ENCODE measurements at regions not wholly inside any gene's neighbourhood (a gene's known extent, or its start where the extent isn't known, plus 50 kb on each side); places are given as distances from the start of the nearest gene placed in this dataset.
A peak's percentile ranks its signal among the peaks of the same experiment; 100 is the strongest.

GRCh38 chr6:1542764-1543163 lies 67.0 kb upstream of the FOXC1 start:
- H3K4me3 Mint-ChIP-seq, result no peak overlapping the region
- H3K4me1 Mint-ChIP-seq, result no peaks in the 10 kb centered on the region
- H3K9me3 Mint-ChIP-seq, result peaks cover 11% of the 10 kb centered on the region
- no peaks in the 10 kb centered on the region for H3K27me3 Mint-ChIP-seq
- H3K27ac Mint-ChIP-seq, result no peak overlapping the region
- peaks cover 4% of the 10 kb centered on the region for H3K36me3 Mint-ChIP-seq

GRCh38 chr6:1544000-1544399 lies 65.7 kb upstream of the FOXC1 start:
- Mint-ChIP-seq H3K4me3 (no peak overlapping the region), H3K27ac (no peak overlapping the region), H3K4me1 (no peaks in the 10 kb centered on the region), H3K9me3 (peaks cover 11% of the 10 kb centered on the region), H3K27me3 (no peaks in the 10 kb centered on the region), H3K36me3 (peaks cover 4% of the 10 kb centered on the region)

- H3K9me3 Mint-ChIP-seq, result peaks cover 11% of the 10 kb centered on the region
- no peak overlapping the region for H3K27ac Mint-ChIP-seq
- H3K27me3 Mint-ChIP-seq, result no peaks in the 10 kb centered on the region
- H3K4me3 Mint-ChIP-seq, result no peak overlapping the region
- no peaks in the 10 kb centered on the region for H3K4me1 Mint-ChIP-seq
- H3K36me3 Mint-ChIP-seq, result peaks cover 4% of the 10 kb centered on the region
Measured at GRCh38 chr6:1544603-1545002, 65.1 kb upstream of the FOXC1 start.

GRCh38 chr6:1545654-1546053 lies 64.1 kb upstream of the FOXC1 start:
- H3K4me3 Mint-ChIP-seq, result no peak overlapping the region
- H3K27ac Mint-ChIP-seq, result no peak overlapping the region
- H3K36me3 Mint-ChIP-seq, result peaks cover 5% of the 10 kb centered on the region
- H3K4me1 Mint-ChIP-seq, result no peaks in the 10 kb centered on the region
- H3K27me3 Mint-ChIP-seq, result no peaks in the 10 kb centered on the region
- peaks cover 11% of the 10 kb centered on the region for H3K9me3 Mint-ChIP-seq

- H3K9me3 Mint-ChIP-seq, result peaks cover 11% of the 10 kb centered on the region
- peaks cover 6% of the 10 kb centered on the region for H3K36me3 Mint-ChIP-seq
- no peaks in the 10 kb centered on the region for H3K27me3 Mint-ChIP-seq
- no peaks in the 10 kb centered on the region for H3K4me1 Mint-ChIP-seq
- no peak overlapping the region for H3K27ac Mint-ChIP-seq
- no peak overlapping the region for H3K4me3 Mint-ChIP-seq
Measured at GRCh38 chr6:1547785-1548184, 61.9 kb upstream of the FOXC1 start.

- Mint-ChIP-seq H3K9me3 (no peaks in the 10 kb centered on the region), H3K27ac (no peak overlapping the region), H3K27me3 (peaks cover 5% of the 10 kb centered on the region), H3K4me3 (no peak overlapping the region), H3K36me3 (peaks cover 5% of the 10 kb centered on the region), H3K4me1 (peaks cover 15% of the 10 kb centered on the region)
Measured at GRCh38 chr6:1551249-1551648, 58.5 kb upstream of the FOXC1 start.

GRCh38 chr6:1552296-1552761 lies 57.4 kb upstream of the FOXC1 start:
- no peak overlapping the region for H3K27ac Mint-ChIP-seq

GRCh38 chr6:1553562-1554083 lies 56.1 kb upstream of the FOXC1 start:
- Mint-ChIP-seq H3K4me1 (peaks cover 15% of the 10 kb centered on the region), H3K27me3 (peaks cover 8% of the 10 kb centered on the region), H3K9me3 (no peaks in the 10 kb centered on the region), H3K27ac (peak overlapping the region; percentile 32), H3K36me3 (peaks cover 5% of the 10 kb centered on the region), H3K4me3 (peak overlapping the region; percentile 88)

More at GRCh38 chr6:1552296-1552761, 57.4 kb upstream of the FOXC1 start:
- peaks cover 8% of the 10 kb centered on the region for H3K27me3 Mint-ChIP-seq
- H3K4me3 Mint-ChIP-seq, result no peak overlapping the region
- peaks cover 5% of the 10 kb centered on the region for H3K36me3 Mint-ChIP-seq
- peaks cover 15% of the 10 kb centered on the region for H3K4me1 Mint-ChIP-seq
- no peaks in the 10 kb centered on the region for H3K9me3 Mint-ChIP-seq

GRCh38 chr6:1554141-1554475 lies 55.6 kb upstream of the FOXC1 start:
- Mint-ChIP-seq H3K36me3 (peaks cover 5% of the 10 kb centered on the region), H3K4me3 (peak overlapping the region; percentile 88), H3K27ac (no peak overlapping the region), H3K27me3 (peaks cover 8% of the 10 kb centered on the region), H3K4me1 (peaks cover 15% of the 10 kb centered on the region), H3K9me3 (no peaks in the 10 kb centered on the region)

- H3K9me3 Mint-ChIP-seq, result no peaks in the 10 kb centered on the region
- H3K4me3 Mint-ChIP-seq, result peak overlapping the region; percentile 88
- H3K4me1 Mint-ChIP-seq, result peaks cover 15% of the 10 kb centered on the region
- peaks cover 8% of the 10 kb centered on the region for H3K27me3 Mint-ChIP-seq
- peaks cover 5% of the 10 kb centered on the region for H3K36me3 Mint-ChIP-seq
- peak overlapping the region; percentile 88 for H3K27ac Mint-ChIP-seq
Measured at GRCh38 chr6:1554476-1555310, 55.0 kb upstream of the FOXC1 start.

GRCh38 chr6:1558388-1558787 lies 51.3 kb upstream of the FOXC1 start:
- Mint-ChIP-seq H3K36me3 (peaks cover 3% of the 10 kb centered on the region), H3K27ac (peak overlapping the region; percentile 43), H3K4me3 (no peak overlapping the region), H3K4me1 (peaks cover 14% of the 10 kb centered on the region), H3K27me3 (peaks cover 9% of the 10 kb centered on the region), H3K9me3 (no peaks in the 10 kb centered on the region)

Data from activated naive CD4-positive, alpha-beta T cell treated with anti-CD3 and anti-CD28 coated beads, Interleukin-2, amount 50 U/mL, for 24 hours (primary cell).